ENCODE measurements at regions not wholly inside any gene's neighbourhood (a gene's known extent, or its start where the extent isn't known, plus 50 kb on each side); places are given as distances from the start of the nearest gene placed in this dataset.
A peak's percentile ranks its signal among the peaks of the same experiment; 100 is the strongest.

GRCh38 chr11:92768121-92768840, 201.2 kb upstream of the MTNR1B start:
- DNase-seq: peak; percentile 26

- DNase-seq: no peak
Measured at GRCh38 chr11:92769112-92769511, 200.3 kb upstream of the MTNR1B start.

GRCh38 chr11:92770419-92770818, 199.0 kb upstream of the MTNR1B start:
- no peak for DNase-seq

GRCh38 chr11:92770981-92771380, 198.5 kb upstream of the MTNR1B start:
- no peak for DNase-seq

- DNase-seq: no peak
Measured at GRCh38 chr11:92771701-92772100, 197.8 kb upstream of the MTNR1B start.

- DNase-seq: no peak
Measured at GRCh38 chr11:92775003-92775676, 194.3 kb upstream of the MTNR1B start.

GRCh38 chr11:92776676-92777075, 192.8 kb upstream of the MTNR1B start:
- no peak for DNase-seq

GRCh38 chr11:92779746-92780145, 189.7 kb upstream of the MTNR1B start:
- no peak for DNase-seq

- no peak for DNase-seq
Measured at GRCh38 chr11:92781151-92781550, 188.3 kb upstream of the MTNR1B start.

- DNase-seq: no peak
Measured at GRCh38 chr11:92782806-92783205, 186.6 kb upstream of the MTNR1B start.

- no peak for DNase-seq
Measured at GRCh38 chr11:92784331-92784730, 185.1 kb upstream of the MTNR1B start.

GRCh38 chr11:92787638-92788037, 181.8 kb upstream of the MTNR1B start:
- no peak for DNase-seq

- no peak for DNase-seq
Measured at GRCh38 chr11:92789761-92790160, 179.7 kb upstream of the MTNR1B start.

GRCh38 chr11:92790366-92790765, 179.1 kb upstream of the MTNR1B start:
- DNase-seq: no peak

- DNase-seq: no peak
Measured at GRCh38 chr11:92790926-92791616, 178.4 kb upstream of the MTNR1B start.

- no peak for DNase-seq
Measured at GRCh38 chr11:92791886-92792285, 177.6 kb upstream of the MTNR1B start.

GRCh38 chr11:92793189-92793588, 176.3 kb upstream of the MTNR1B start:
- no peak for DNase-seq

GRCh38 chr11:92794783-92795182, 174.7 kb upstream of the MTNR1B start:
- no peak for DNase-seq

GRCh38 chr11:92796744-92797143, 172.7 kb upstream of the MTNR1B start:
- DNase-seq: no peak

GRCh38 chr11:92797874-92798273, 171.6 kb upstream of the MTNR1B start:
- no peak for DNase-seq

GRCh38 chr11:92801685-92802084, 167.8 kb upstream of the MTNR1B start:
- DNase-seq: no peak

- DNase-seq: no peak
Measured at GRCh38 chr11:92802644-92803043, 166.8 kb upstream of the MTNR1B start.

GRCh38 chr11:92803391-92803790, 166.1 kb upstream of the MTNR1B start:
- DNase-seq: no peak

GRCh38 chr11:92804388-92804966, 165.0 kb upstream of the MTNR1B start:
- DNase-seq: no peak

Data from femur (tissue), 1 donor.